H1 (cell line): ENCODE measurements at regions not wholly inside any gene's neighbourhood (a gene's known extent, or its start where the extent isn't known, plus 50 kb on each side); places are given as distances from the start of the nearest gene placed in this dataset.

Source experiments
- CHD7 ChIP-seq: fragments of 300-600 bp; sonication (generic); IDR thresholded peaks from 2 replicates; pipeline ENCODE4 v1.7.1; 2012; ENCODE audit warnings: low read length, moderate library complexity, mild to moderate bottlenecking, inconsistent platforms; ENCODE audit not compliant: insufficient replicate concordance
- NANOG ChIP-seq: IDR thresholded peaks from 2 replicates; pipeline ENCODE4 v1.6.1; 2011; ENCODE audit warnings: low read length, low read depth, mild to moderate bottlenecking, inconsistent platforms; ENCODE audit not compliant: insufficient read depth, poor library complexity, severe bottlenecking

DNA sequence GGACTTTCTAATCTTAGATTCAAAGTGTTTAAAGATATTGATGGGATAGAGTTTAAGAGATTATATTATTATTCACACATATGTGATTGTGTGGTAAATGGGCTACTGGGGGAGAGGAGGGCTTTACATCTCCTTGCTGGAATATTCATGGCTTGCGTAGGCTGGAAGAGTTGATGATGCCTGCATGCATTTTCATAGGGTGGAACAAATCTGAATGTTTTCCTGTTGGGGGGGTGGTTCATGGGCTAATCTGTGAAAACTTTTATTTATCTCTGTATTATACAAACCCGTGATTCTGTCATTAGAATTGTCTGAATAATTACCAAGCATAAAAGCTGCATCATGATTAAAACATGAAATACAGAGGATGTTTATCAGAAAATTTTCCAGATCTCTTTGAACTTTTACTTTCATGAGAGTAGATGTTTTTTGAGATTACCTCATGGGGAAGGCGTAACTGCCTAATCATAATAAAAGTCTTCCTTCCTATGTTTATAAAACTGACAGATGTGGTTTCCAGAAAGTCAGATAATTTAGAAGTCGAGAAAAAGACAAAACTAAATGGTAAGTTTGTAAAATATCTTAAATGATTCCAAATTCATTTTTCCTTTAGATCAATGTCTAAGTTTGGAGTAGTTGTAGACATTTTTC lies 1185.4 kb upstream of the SEMA6A start (continued):
- TF ChIP-seq CHD7 (no peak), NANOG (no peak)
- TF ChIP-seq, all 59 proteins: peak for 0
